Activated naive CD4-positive, alpha-beta T cell treated with anti-CD3 and anti-CD28 coated beads, Interleukin-2, amount 10 ng/mL, durations not matched to agents 7 days and 5 days (primary cell): ENCODE measurements at regions not wholly inside any gene's neighbourhood (a gene's known extent, or its start where the extent isn't known, plus 50 kb on each side); places are given as distances from the start of the nearest gene placed in this dataset.

ENCODE experiments used
- CTCF ChIA-PET: fragments of 350-600 bp; sonication (Branson Sonifier 250); formaldehyde crosslinking; loops from one replicate; lab custom pipeline; 2021; ENCODE audit warnings: antibody characterized with exemption; lab: Charles Lee
- DNase-seq: peaks from one replicate; pipeline ENCODE4 v3.0.0-alpha.2; 2020
- H3K27ac Mint-ChIP-seq: one replicate; pipeline ENCODE4 v1.8.0; 2021; ENCODE audit warnings: mild to moderate bottlenecking, moderate library complexity, mixed read lengths
- H3K27me3 Mint-ChIP-seq: one replicate; pipeline ENCODE4 v1.8.0; 2021; ENCODE audit warnings: mild to moderate bottlenecking, mixed read lengths
- H3K36me3 Mint-ChIP-seq: one replicate; pipeline ENCODE4 v1.8.0; 2021; ENCODE audit warnings: mixed read lengths
- H3K4me1 Mint-ChIP-seq: one replicate; pipeline ENCODE4 v1.8.0; 2021; ENCODE audit warnings: mixed read lengths
- H3K4me3 Mint-ChIP-seq: one replicate; pipeline ENCODE4 v1.8.0; 2021; ENCODE audit warnings: mild to moderate bottlenecking, moderate library complexity, mixed read lengths
- H3K9me3 Mint-ChIP-seq: one replicate; pipeline ENCODE4 v1.8.0; 2021; ENCODE audit warnings: mixed read lengths

GRCh38 chr21:25426580-25426979, 180.7 kb downstream of the MRPL39 start:
- CTCF ChIA-PET, result no interaction called here
- peaks cover 16% of the 10 kb centered on the region for H3K4me1 Mint-ChIP-seq
- H3K36me3 Mint-ChIP-seq, result no peaks in the 10 kb centered on the region
- H3K9me3 Mint-ChIP-seq, result no peaks in the 10 kb centered on the region
- no peaks in the 10 kb centered on the region for H3K27me3 Mint-ChIP-seq
- no peak overlapping the region for H3K4me3 Mint-ChIP-seq
- no peak overlapping the region for H3K27ac Mint-ChIP-seq
- no peak for DNase-seq

GRCh38 chr21:25425156-25425555, 182.1 kb downstream of the MRPL39 start:
- no peak overlapping the region for H3K4me3 Mint-ChIP-seq

GRCh38 chr21:25424634-25425033, 182.6 kb downstream of the MRPL39 start:
- Mint-ChIP-seq H3K4me1 (peaks cover 27% of the 10 kb centered on the region), H3K27ac (no peak overlapping the region), H3K27me3 (no peaks in the 10 kb centered on the region), H3K9me3 (no peaks in the 10 kb centered on the region), H3K36me3 (no peaks in the 10 kb centered on the region), H3K4me3 (no peak overlapping the region)
- no peak for DNase-seq
- CTCF ChIA-PET, result interaction anchor here (0.6 kb wide), 1 partner anchor 276 kb away, joined by 3 read pairs; no protein-coding TSS in a partner anchor

More at GRCh38 chr21:25425156-25425555, 182.1 kb downstream of the MRPL39 start:
- no peak for DNase-seq
- H3K9me3 Mint-ChIP-seq, result no peaks in the 10 kb centered on the region
- CTCF ChIA-PET, result interaction anchor here (0.6 kb wide), 1 partner anchor 276 kb away, joined by 3 read pairs; no protein-coding TSS in a partner anchor
- peaks cover 27% of the 10 kb centered on the region for H3K4me1 Mint-ChIP-seq
- H3K27me3 Mint-ChIP-seq, result no peaks in the 10 kb centered on the region
- H3K27ac Mint-ChIP-seq, result no peak overlapping the region
- H3K36me3 Mint-ChIP-seq, result no peaks in the 10 kb centered on the region

GRCh38 chr21:25424048-25424447, 183.2 kb downstream of the MRPL39 start:
- Mint-ChIP-seq H3K27ac (no peak overlapping the region), H3K36me3 (no peaks in the 10 kb centered on the region), H3K9me3 (no peaks in the 10 kb centered on the region), H3K4me3 (no peak overlapping the region), H3K4me1 (peaks cover 27% of the 10 kb centered on the region), H3K27me3 (no peaks in the 10 kb centered on the region)
- CTCF ChIA-PET, result interaction anchor here (1.7 to 5.6 kb wide), 4 partner anchors 30 to 184 kb away, joined by 9 to 42 read pairs (median 30); no protein-coding TSS in a partner anchor
- DNase-seq, result no peak

- no peaks in the 10 kb centered on the region for H3K9me3 Mint-ChIP-seq
- no peak overlapping the region for H3K27ac Mint-ChIP-seq
- DNase-seq, result no peak
- peaks cover 19% of the 10 kb centered on the region for H3K4me1 Mint-ChIP-seq
- CTCF ChIA-PET, result interaction anchor here (0.8 to 5.6 kb wide), 9 partner anchors 31 to 285 kb away, joined by 3 to 42 read pairs (median 5); no protein-coding TSS in a partner anchor
- H3K36me3 Mint-ChIP-seq, result no peaks in the 10 kb centered on the region
- no peaks in the 10 kb centered on the region for H3K27me3 Mint-ChIP-seq
- H3K4me3 Mint-ChIP-seq, result no peak overlapping the region
Observed at GRCh38 chr21:25422610-25423608, 184.4 kb downstream of the MRPL39 start.

- H3K4me3 Mint-ChIP-seq, result peak overlapping the region; percentile 24
- CTCF ChIA-PET, result interaction anchor here (0.6 to 5.6 kb wide), 15 partner anchors 20 to 649 kb away, joined by 3 to 42 read pairs (median 3); partner anchors contain the start of gene JAM2
- no peaks in the 10 kb centered on the region for H3K36me3 Mint-ChIP-seq
- H3K4me1 Mint-ChIP-seq, result peaks cover 14% of the 10 kb centered on the region
- peak overlapping the region; percentile 57 for H3K27ac Mint-ChIP-seq
- peak; percentile 60 for DNase-seq
- no peaks in the 10 kb centered on the region for H3K27me3 Mint-ChIP-seq
- H3K9me3 Mint-ChIP-seq, result no peaks in the 10 kb centered on the region
Observed at GRCh38 chr21:25421321-25422028, 185.8 kb downstream of the MRPL39 start.

GRCh38 chr21:25420831-25421230, 186.4 kb downstream of the MRPL39 start:
- Mint-ChIP-seq H3K36me3 (no peaks in the 10 kb centered on the region), H3K4me1 (peaks cover 14% of the 10 kb centered on the region), H3K4me3 (no peak overlapping the region), H3K27ac (no peak overlapping the region), H3K9me3 (no peaks in the 10 kb centered on the region), H3K27me3 (no peaks in the 10 kb centered on the region)
- no peak for DNase-seq
- CTCF ChIA-PET, result interaction anchor here (0.6 to 5.6 kb wide), 13 partner anchors 21 to 649 kb away, joined by 3 to 42 read pairs (median 4); partner anchors contain the start of gene JAM2

GRCh38 chr21:25416669-25417068, 190.6 kb downstream of the MRPL39 start:
- H3K4me3 Mint-ChIP-seq, result no peak overlapping the region
- CTCF ChIA-PET, result no interaction called here
- H3K4me1 Mint-ChIP-seq, result peaks cover 12% of the 10 kb centered on the region
- H3K27me3 Mint-ChIP-seq, result no peaks in the 10 kb centered on the region
- no peaks in the 10 kb centered on the region for H3K9me3 Mint-ChIP-seq
- no peak overlapping the region for H3K27ac Mint-ChIP-seq
- H3K36me3 Mint-ChIP-seq, result no peaks in the 10 kb centered on the region
- DNase-seq, result no peak

GRCh38 chr21:25412100-25412499, 195.2 kb downstream of the MRPL39 start:
- H3K27ac Mint-ChIP-seq, result no peak overlapping the region
- no peaks in the 10 kb centered on the region for H3K27me3 Mint-ChIP-seq
- no peak overlapping the region for H3K4me3 Mint-ChIP-seq
- CTCF ChIA-PET, result no interaction called here
- H3K9me3 Mint-ChIP-seq, result no peaks in the 10 kb centered on the region
- peaks cover 2% of the 10 kb centered on the region for H3K4me1 Mint-ChIP-seq
- no peaks in the 10 kb centered on the region for H3K36me3 Mint-ChIP-seq
- no peak for DNase-seq

- CTCF ChIA-PET, result no interaction called here
- no peak overlapping the region for H3K27ac Mint-ChIP-seq
- H3K36me3 Mint-ChIP-seq, result no peaks in the 10 kb centered on the region
- no peaks in the 10 kb centered on the region for H3K27me3 Mint-ChIP-seq
- no peaks in the 10 kb centered on the region for H3K9me3 Mint-ChIP-seq
- H3K4me1 Mint-ChIP-seq, result peaks cover 7% of the 10 kb centered on the region
- H3K4me3 Mint-ChIP-seq, result no peak overlapping the region
- no peak for DNase-seq
Observed at GRCh38 chr21:25409978-25410377, 197.3 kb downstream of the MRPL39 start.

- no peak for DNase-seq
- no peaks in the 10 kb centered on the region for H3K9me3 Mint-ChIP-seq
- H3K27me3 Mint-ChIP-seq, result no peaks in the 10 kb centered on the region
- H3K27ac Mint-ChIP-seq, result no peak overlapping the region
- H3K4me1 Mint-ChIP-seq, result peaks cover 7% of the 10 kb centered on the region
- CTCF ChIA-PET, result interaction anchor here (0.5 kb wide), 1 partner anchor 22 kb away, joined by 3 read pairs; no protein-coding TSS in a partner anchor
- H3K36me3 Mint-ChIP-seq, result no peaks in the 10 kb centered on the region
- H3K4me3 Mint-ChIP-seq, result no peak overlapping the region
Observed at GRCh38 chr21:25408666-25409065, 198.6 kb downstream of the MRPL39 start.

- CTCF ChIA-PET, result no interaction called here
- Mint-ChIP-seq H3K27ac (no peak overlapping the region), H3K4me3 (no peak overlapping the region), H3K27me3 (peaks cover 5% of the 10 kb centered on the region), H3K4me1 (peaks cover 10% of the 10 kb centered on the region), H3K36me3 (no peaks in the 10 kb centered on the region), H3K9me3 (no peaks in the 10 kb centered on the region)
- no peak for DNase-seq
Observed at GRCh38 chr21:25406887-25407579, 200.2 kb downstream of the MRPL39 start.

- no peak for DNase-seq
- CTCF ChIA-PET, result no interaction called here
- Mint-ChIP-seq H3K27ac (no peak overlapping the region), H3K4me1 (peaks cover 10% of the 10 kb centered on the region), H3K27me3 (peaks cover 5% of the 10 kb centered on the region), H3K4me3 (no peak overlapping the region), H3K9me3 (no peaks in the 10 kb centered on the region), H3K36me3 (no peaks in the 10 kb centered on the region)
Observed at GRCh38 chr21:25405984-25406383, 201.3 kb downstream of the MRPL39 start.
